GM12892 (cell line): ENCODE measurements at regions not wholly inside any gene's neighbourhood (a gene's known extent, or its start where the extent isn't known, plus 50 kb on each side); places are given as distances from the start of the nearest gene placed in this dataset.

Experiments
- POLR2A ChIP-seq: IDR thresholded peaks from 2 replicates; pipeline ENCODE4 v1.6.1; 2011; ENCODE audit warnings: low read depth, low read length, control low read depth
- TAF1 ChIP-seq: IDR thresholded peaks from 2 replicates; pipeline ENCODE4 v1.6.1; 2011; ENCODE audit warnings: low read depth, mild to moderate bottlenecking, control low read depth, low read length, borderline replicate concordance

DNA sequence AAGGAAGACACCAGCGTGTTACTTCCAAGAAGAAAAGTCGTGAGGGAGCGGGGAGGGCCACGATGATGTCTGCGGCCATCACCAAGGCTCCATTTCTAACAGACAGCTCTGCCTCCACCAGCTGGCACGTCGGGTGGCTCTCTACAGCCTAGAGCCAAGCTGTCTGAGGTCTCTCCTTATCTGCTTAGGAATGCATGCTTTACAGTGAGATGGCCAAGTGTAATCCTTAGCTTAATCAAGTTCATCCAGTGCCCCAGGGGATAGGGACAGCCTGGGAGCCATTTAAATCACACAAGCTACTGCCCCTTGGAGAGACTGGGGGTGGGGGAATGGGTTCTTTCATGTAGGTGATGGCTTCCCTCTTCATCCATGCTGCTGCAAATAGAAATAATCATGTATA is 213.8 kb upstream of the CST7 start:
- TF ChIP-seq TAF1 (no peak), POLR2A (no peak)
